EL (cell line): ENCODE measurements at regions not wholly inside any gene's neighbourhood (a gene's known extent, or its start where the extent isn't known, plus 50 kb on each side); places are given as distances from the start of the nearest gene placed in this dataset.

Experiments used
- DNase-seq: peaks from one replicate; pipeline ENCODE4 v3.0.0-alpha.2; 2016

DNA sequence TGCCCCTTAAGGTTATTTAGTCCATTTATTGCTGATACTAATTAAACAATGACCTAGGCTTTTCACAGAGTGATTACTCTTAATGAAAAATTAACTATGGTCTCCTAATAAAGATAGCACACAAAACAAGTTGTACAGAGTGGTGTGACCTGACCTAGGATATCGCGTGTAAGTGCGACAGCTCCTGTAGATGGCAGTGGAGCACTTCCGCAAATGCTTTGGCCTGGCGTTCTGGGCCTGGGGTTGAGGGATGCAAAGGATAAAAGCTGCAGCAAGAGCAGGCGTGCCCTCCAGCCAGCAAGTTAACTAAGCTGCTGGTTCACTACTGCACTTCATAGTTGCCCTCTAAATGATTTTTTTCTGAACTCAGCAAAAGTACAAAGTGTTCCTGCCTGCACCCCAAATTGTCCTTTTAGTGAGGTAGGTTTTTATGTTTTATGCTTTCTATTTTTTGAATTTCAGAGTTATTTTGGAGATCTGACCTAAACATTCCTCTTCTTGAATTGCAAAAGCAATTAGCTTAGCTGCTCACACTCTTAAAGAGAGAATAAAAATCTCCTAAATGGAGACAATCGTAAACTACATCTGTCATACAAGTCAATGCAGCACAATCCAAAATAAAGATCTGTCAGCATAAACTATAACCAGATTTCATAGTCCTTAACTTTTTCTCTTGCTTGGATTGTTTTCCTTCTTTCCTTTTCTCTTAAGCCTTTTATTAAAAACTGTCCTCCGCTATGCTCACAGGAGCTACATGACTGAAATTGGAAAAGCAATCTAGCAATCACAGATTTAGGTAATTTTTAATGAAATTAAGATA lies 379.6 kb downstream of the LRIG3 start:
- peak; percentile 86 for DNase-seq

DNA sequence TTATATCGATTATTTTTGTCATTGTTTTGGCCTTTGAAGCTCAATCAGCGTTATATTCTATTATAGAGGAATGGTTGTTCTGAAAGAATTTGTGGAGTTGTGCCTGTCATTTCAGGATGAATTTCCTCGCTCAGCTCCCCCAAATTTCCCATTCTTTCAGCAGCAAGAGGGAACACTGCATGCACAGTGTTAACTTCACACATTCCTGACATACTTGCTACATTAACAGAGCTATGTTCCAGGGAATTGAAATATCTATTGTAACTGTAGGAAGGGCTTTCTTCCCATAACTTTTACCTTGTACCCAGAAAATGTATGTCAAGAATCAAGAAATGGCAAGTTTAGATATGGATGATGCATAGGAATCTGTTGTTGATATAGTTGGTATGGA lies 379.0 kb downstream of the LRIG3 start:
- peak; percentile 67 for DNase-seq

DNA sequence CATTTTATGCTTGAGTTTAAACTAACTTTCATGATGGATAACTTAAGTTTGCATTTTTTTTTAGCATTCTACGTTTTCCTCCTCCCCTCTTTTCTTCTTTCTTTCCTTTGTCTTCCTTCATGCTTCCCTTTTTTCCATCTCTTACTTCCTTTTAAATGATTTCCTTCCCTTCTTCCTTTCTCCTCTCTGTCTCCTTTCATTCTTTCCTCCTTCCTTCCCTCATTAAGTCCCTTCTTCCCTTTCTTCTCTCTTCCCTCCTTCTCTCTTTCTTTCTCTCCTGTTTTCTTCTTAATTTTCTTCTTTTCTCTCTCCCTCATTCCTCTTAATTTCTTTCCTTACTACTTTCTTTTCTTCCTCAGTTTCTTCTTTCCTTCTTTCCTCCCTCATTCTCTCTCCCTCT lies 376.0 kb downstream of the LRIG3 start:
- no peak for DNase-seq

DNA sequence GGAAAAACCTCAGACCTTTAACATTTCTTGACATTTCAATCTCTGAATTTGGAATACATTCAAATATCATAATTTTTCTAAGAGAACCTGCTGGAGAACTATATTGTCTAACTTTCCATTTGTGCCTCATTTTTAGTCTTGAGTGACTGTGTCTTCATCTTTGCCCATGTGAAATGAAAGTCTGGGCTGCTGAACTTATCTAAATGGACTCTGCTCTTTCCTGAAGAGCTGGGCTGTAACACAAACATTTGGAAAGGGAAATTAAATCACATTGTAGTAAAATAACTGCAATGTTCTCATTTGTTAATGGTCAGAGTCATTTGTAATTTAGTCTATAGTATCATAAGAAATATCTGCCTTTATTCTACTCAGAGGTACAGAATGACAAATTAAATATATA lies 373.1 kb downstream of the LRIG3 start:
- no peak for DNase-seq

DNA sequence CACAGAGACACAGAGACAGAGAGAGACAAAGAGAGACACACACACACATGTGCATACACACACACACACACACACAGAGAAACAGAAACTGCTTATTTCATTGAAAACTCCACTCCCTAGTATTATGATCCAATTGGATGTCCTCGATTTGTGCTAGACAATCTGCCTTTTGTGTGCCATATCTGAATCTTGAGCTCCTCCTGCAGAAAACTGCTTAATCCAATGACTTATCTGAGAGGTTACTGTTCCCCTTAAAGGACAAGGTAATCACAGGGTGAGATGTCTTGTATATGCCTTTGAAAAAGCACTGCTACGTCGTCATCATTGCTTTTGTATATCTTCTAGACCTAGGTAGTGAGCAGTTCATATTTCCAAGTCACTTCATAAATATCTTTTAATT lies 371.5 kb downstream of the LRIG3 start:
- no peak for DNase-seq

DNA sequence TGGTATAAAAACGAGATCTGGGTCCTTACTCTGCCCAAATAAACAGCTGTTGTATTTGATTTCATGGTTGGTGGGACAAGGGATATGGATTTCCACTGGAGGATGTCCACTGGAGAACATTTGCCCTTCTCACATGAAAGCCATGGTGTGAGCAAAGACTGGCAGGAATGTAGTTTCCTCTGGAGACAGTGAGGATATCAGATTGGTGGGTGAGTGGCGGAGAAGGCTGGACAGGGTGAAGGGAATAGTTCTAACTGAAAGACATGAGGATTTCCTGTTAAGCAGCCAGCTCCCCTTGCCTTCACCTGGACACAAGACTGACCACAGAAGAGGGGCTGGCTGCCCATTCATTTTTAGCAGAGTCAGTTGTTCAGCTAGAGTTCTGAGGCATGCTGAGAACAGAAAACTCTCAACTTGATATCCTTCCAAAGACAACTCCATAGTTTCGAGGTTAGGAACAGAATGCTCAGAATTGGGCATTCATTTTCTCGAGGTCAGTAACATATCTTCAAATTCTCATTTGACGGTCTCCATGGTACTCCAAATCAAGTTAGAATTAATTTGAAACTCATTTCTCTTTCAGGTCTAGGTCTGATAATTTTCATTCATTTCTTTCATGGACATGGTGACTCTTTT lies 365.7 kb downstream of the LRIG3 start:
- DNase-seq: no peak

DNA sequence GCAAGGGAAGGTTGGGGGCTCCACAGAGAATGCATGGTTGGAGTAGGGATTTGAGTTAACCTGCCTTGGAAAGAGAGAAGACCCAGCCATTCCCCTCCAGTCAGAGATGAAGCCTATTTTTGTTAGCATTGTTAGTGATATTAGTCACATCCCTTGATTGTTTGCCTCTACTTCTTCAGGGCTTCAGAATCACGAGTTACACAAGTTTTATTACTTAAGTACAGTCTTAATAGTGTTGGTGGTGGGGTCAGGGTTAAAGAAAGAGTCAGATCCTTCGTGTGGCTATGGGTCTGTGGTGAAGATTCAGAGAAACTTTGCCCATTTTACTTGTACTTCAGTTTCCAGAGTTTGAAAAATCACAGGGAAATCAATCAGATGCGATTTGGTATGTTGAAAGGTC lies 363.1 kb downstream of the LRIG3 start:
- peak; percentile 80 for DNase-seq

DNA sequence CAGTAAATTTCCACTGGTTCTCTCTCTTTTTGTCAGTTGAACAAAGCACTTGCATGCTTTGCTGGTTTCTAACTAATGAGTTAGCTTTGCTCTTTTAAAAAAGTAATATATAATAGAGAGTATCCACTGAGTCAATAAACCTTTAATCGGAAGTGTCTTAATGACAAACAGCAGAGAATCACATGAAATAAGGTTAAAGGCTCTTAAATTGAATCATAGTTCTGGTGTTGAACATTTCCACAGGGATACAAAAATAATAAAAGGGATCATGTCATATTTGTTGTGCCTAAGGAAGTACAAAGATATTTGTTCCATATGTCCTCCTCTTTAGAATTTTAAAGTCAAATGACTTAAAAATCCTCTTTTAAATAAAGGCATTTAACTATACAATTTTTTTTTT lies 362.6 kb downstream of the LRIG3 start:
- DNase-seq: no peak

DNA sequence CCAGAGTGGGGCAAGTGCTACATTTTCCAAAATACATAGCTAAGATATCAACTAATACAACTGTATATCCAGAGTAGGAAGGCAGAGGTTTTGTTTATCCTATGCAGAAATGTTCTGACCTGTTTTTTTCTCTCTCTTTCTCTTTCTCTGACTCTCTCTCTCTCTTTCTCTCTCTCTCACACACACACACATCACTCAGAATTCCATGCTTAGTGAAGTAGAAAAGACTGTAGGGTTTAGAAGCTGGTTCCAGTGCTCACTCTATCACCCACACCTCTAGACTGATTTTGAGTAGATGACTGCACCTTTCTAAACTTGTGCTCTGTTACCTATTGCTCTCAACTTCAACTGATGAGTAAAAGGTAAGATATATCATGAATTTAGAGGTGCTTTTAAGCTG lies 356.7 kb downstream of the LRIG3 start:
- DNase-seq: no peak

DNA sequence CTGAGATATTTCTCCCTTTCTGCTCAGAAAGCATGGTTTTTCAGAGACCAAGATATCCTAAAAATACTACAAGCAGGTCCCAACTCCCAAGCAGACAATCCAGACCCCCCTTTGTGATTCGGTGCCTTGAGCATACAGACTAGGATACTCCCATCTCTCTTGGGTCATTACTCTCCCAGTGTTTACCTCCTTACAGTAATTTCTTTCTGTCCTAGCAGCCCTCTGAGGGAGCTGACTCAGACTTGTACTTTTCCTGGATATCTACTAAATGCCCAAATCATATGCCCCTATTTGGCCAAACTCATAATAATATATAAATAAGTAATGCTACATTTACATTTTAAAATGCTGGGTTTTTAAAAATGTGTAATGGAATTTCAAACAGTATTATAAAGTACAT lies 355.6 kb downstream of the LRIG3 start:
- peak; percentile 17 for DNase-seq

DNA sequence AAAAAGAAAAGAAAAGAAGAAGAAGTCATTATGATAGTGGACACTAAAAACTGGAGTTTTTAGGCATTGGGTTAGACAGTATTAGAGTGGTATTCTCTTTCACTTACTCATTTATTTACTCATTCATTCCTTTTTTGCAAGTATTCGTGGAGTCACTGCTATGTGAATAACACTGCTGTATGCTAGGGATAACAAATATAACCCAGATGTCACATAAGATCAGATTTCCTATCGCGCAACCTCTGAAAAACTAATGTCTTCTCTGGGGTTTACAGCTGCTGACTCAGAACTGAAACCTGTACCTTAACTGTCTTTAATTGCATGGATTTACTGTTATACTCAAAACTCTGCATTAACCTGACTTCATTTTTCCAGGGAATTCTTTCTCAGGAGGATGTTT lies 353.7 kb downstream of the LRIG3 start:
- peak; percentile 70 for DNase-seq

DNA sequence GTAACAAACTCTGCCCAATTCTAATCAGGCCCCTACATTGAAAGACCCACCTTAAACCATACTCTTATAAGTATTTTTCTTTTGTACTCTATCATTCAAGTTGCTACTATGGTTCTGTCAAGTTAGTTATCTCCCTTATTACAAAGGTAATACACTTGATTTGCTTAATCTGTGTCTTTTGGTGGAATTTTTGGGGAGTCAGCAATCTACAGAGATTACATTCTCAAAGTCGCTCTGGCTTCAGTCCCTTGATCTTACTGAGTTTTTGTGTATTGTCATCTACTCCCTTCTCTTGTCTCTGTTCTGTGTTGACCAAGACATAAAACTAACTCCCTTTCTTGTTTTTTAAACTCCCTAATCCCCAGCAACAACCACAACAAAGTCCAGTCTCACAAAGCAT lies 353.1 kb downstream of the LRIG3 start:
- no peak for DNase-seq

DNA sequence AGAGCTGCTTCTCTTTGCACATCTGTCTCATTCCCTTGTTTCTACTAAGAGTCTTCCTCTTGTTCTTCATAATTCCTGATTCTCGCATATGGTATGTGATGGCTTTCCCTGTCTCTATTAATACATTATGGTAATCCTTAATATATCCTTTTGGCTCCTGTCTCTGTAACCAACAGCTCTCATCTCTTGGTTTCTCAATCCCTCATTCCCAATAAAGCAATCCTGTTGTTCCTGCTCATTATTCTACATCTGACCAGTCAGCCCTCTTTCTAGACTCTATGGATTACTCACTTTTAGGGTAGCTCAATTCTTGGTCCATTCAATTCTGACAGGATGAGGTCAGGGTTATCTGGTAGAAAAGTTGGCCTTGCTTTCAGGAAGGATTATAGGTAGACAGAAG lies 349.9 kb downstream of the LRIG3 start:
- no peak for DNase-seq

DNA sequence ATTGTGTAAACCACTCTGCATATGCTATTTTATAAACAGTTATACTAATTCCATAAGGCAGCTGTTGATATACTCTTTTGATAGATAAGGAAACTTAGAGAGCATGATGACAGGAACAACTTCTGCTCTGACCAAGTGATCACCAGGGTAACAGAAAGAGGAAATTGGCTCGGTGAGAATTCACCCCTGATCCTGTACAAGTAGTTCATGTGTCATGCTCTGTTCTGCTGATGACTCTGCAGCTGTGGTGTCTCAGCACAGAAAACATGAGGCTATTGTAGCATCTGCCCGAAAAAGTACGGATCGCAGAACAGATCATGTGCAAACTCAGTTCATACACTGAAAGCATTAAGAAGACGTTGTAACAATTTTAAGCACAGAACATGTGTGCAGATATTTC lies 345.0 kb downstream of the LRIG3 start:
- peak; percentile 56 for DNase-seq

DNA sequence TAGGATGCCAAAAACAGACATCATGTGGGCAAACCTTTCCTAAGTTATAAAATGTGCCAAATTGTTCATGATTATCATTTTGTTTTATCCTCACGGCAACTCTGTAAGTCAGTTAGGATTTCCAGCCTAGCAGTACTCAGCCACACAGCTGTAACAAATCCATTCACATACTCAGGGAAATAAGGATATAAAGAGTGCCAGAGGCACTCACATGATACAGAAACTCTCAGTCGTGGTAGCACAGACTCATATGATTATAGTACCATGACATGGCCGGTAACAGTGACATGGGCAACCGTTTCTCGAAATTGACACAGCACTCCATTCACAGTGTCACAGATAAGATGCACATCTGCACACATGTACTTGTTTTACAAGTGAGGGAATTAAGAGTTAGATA lies 344.2 kb downstream of the LRIG3 start:
- DNase-seq: no peak

DNA sequence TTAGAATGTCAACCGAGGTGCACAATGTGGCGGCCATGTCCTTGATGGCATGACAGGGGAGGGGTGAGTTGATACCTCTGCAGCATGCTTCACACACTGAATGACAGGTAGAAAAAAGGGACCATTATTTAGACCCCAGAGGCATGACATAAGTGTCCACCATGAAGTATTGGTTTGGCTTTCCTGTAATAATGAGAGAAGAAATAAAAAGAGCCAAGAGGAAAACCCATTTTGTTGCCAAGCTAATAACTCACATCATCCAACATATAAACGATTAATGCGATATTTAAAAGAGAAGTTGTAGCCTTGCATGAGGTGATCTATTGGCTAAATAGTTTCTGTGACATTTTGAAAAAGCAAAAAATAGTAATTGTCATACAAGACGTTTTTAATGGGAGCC lies 343.4 kb downstream of the LRIG3 start:
- DNase-seq: no peak

DNA sequence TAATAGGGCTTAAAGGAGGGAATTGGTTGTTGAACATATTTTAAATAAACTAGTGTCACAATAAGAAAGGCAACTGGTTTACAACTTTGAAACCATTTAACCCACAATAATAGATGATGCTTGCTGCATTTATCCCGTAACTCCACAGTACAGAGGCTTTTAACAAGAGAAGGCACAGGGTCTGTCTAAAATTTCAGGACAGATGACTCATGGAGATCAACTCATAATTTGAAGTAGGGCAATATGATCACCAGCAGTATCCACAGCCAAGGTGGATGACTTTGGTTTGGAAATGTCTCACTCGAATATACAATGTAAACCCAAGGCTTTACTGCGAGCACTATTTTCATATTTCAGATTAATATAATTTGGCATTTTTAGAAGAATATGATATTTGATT lies 340.2 kb downstream of the LRIG3 start:
- DNase-seq: no peak

DNA sequence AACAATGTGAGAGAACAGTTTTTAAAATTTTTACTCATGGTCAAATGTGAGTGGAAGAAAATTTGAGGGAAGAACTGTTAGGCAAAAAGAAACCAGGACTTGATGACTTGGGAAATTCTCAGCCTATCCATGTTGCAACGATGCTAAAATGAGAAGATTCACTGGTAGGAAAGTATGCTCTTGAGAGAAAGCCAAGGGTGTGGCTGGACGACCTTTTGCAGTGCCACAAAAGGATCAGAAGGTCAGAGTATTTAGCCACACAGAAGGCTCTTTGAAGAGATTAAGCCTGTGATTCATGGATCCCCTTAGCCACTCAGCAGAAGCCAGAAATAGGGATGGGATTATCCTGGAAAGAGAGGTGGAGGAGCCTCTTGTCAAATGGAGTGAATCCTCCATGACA lies 336.8 kb downstream of the LRIG3 start:
- no peak for DNase-seq

DNA sequence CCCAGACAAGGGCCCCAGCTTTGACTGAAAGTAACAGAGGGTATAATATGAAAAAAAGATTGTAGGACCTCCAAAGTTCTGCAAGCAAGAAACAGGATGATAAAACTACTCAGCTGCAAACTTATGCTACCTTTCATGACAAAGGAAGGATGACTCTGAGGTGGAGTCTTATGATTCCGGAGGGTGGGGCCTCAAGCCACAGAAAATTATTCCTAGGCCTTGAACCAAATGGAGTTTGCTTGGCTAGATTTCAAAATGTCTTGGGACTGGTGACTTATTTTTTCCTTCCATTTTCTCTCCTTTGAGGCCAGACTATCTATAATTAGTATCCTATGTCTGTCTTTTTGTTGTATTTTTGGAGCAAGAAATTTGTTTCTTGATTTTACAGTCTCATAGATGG lies 336.4 kb downstream of the LRIG3 start:
- no peak for DNase-seq

DNA sequence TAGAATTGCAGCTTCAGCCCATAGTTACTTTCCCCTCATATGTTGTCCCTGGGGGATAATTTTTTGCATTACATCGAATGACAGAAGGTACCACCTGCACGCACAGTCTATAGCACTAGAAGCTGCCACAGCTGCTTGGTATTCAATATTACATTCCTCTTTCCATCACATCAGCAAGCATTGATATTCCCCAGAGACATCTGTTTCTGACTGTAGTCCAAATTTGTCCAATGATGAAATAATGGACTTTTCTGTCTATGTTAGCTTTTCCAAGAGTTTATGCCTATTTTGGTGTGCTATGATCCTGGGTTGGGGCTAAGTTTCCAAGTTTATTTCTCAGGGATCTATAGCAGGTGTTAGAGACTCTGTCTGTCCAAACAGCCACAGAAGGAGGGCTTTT lies 335.4 kb downstream of the LRIG3 start:
- DNase-seq: no peak

DNA sequence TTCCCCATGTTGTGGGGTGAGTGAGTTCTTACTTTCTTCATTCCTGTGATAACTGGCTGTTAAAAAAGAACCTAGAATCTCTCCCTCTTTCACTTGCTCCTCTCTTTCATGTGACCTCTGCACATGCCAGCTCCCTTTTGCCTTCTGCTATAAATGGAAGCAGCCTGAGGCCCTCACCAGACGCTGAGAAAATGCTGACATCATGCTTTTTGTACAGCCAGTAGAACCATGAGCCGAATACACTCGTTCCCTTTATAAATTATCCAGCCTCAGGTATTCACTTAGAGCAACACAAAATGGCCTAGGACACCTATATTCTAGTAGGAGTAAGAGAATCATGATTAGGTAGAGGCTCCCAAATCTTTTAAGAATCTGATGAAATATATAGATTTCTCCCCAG lies 333.5 kb downstream of the LRIG3 start:
- DNase-seq: no peak

DNA sequence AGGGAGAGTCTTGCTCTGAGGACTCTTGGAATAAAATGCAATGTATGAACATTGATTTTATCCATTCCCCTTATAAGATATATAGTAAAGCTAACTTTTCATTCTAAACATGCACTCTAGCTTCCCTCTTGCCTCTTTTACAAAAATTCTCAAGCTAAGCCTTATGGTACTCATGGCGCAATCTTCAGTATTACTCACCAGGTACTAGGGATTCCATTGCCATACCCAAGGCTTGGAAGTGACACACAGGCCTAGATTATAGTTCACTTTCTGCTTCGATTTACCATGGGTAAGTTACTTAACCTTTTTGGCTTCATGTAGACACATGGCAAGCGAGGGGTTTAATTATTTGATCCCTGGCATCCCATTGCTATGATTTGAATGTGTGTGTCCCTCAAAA lies 331.5 kb downstream of the LRIG3 start:
- DNase-seq: peak; percentile 43

DNA sequence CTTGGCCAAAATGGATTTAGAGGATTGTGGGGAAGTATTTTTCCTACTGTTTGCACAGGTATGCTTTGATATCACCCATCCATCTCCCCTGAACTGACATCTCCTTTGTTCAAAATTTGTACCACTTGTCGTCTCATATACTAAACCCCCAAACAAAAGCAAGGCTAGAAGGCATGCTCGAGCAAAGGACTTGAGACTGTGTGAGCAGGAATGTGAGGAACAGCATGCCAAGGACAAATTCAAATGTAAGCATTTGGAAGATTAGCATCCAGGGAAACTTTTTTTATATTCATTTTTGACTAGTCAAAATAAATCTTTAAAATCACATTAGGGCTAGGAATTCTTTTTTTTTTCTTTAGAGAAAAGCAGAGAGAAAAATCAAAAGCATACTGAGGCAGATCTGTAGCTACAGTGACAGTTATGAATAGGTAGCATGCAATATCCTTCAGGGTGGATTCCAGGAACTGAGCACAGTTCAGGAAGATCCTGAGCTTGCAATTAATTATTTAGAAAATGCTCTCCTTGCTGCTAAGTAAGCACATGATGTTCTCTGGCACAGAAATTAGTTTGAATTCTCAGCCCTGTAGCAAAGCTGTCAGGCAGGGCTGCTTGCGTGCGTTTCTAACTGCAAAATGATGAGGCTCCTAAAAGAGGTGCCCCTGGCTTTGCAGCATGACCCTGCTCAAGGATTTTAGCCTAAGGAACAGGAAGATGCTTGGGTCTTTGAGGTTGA lies 327.7 kb downstream of the LRIG3 start:
- no peak for DNase-seq
